Left hindlimb (tissue), 1 donor: ENCODE measurements at regions not wholly inside any gene's neighbourhood (a gene's known extent, or its start where the extent isn't known, plus 50 kb on each side); places are given as distances from the start of the nearest gene placed in this dataset.

Experiments used
- DNase-seq: peaks from one replicate; pipeline ENCODE4 v3.0.0-alpha.2; 2018

GRCh38 chr11:91800208-91800914 is 424.3 kb upstream of the FAT3 start:
- no peak for DNase-seq

DNA sequence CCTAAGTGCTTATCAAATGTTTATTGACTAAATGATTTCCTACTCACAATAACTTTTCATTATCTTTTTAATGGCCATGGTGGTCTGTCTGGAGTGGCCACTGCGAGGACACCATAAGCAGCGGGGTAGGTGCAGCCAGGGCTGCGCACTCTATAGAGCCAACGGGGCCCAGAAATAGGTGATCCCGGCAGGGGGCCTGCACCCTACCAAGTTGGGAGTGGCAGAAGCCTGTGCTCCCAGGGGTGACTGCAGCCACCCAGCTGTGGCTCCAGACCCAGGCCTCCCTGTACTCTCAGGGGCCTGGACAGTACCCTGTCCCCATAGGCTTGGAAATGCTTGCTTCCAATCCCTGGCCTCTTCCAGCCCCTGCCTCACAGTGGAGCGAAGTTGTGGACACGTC is 426.4 kb upstream of the FAT3 start:
- no peak for DNase-seq

DNA sequence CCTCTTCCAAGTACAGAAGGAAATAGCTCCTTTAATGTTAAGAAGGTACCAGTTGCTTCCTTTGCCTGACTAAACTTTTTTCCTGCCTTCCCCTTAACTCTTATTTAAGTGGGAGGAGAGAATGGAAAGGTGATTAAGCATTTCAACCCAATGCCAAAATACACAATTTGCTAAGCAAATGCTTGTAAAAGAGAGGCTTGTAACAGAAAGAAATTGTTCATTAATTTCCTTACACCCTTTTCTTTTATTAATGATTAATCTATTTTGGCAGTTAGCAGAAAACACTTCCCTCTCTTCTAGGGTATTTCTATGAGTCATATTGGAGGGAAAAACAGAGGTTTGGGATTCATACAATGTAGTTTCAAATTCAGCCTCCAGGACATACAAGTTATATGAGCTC is 427.6 kb upstream of the FAT3 start:
- no peak for DNase-seq

DNA sequence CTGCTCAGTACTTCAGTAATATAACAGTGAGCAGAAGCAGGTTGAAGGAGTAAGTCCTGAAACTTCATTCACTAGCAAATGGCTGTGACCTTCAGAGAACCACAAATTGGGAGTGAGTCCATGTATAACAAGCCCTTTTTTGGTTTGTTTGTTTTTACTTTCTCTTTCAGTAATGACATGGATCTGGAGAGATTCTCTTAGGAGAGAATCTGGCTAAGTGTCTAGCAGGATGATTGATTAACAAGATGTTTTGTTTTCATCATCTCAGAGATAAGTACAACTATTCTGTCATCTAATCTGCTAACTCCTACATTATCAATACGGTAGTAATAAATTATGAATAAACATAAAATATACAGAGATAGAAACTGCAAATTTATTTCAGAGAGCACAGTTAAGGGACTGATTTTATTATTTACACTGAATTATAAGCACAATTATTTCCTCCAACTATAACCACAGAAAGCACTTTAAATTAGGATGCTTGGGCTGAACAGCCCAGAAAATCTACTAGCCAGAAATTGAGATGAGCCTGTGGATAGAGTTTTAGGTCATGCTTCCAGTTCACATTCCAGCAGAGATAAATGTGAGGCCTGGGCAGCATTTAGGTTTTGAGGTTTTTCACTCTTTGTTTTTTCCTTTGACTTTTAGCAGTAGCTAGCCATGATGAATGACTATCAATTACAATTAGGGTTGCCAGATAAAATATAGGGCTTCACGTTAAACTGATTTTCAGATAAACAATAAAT is 429.3 kb upstream of the FAT3 start:
- DNase-seq = no peak

DNA sequence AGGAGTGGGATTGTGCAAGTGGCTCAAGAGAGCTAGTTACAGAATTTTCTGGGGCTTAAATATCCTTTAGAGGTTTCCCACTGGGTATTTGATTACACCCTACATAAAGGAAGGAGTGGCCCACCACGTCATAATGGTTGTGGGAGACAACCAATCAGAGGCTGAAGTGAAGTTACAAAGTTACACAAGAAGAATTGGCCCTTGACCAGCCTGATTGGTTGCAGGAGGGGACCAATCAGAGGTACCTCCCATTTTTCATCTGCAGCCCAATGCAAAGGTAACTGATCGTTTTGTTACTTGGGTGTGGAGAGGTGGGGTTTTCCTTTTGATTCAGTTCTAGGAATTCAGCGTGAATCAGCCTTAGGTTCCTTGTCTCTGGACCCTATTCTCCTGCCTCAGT is 430.5 kb upstream of the FAT3 start:
- DNase-seq = no peak

DNA sequence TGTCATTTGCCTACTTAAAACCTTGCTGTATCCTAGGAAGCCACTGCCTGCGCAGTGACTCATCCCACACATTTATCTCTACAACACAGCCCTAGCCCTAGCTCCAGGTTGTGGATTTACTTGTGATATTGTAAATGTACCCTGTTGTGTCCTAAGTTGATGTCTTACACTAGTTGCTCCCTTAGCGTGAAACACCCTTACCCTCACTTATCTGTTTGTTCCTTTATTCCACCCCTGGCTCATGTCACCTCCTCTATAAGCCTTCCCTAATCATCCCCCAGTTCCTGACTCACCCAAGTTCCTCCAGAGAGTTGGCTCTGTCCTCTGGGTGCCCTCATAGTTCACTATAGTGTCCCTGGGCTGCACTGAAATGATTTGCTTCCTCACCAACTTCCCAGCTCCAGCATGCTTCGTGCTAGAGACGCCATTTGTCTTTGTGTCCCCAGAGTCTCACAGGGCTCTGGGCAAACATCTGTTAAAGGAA is 431.8 kb upstream of the FAT3 start:
- DNase-seq = no peak

DNA sequence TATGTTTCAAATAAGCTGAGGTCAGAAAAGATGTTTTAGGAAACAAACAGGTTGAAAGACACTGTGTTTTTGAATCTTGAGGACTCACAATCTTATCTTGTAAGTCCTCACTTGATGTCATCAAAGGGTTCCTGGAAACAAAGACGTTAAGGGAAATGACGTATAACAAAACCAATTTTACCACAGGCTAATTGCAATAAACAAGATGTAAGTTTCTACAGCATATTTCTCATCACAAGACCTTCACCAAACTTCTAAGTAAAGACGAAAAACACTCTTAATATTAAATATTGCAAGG is 433.5 kb upstream of the FAT3 start:
- DNase-seq = no peak

DNA sequence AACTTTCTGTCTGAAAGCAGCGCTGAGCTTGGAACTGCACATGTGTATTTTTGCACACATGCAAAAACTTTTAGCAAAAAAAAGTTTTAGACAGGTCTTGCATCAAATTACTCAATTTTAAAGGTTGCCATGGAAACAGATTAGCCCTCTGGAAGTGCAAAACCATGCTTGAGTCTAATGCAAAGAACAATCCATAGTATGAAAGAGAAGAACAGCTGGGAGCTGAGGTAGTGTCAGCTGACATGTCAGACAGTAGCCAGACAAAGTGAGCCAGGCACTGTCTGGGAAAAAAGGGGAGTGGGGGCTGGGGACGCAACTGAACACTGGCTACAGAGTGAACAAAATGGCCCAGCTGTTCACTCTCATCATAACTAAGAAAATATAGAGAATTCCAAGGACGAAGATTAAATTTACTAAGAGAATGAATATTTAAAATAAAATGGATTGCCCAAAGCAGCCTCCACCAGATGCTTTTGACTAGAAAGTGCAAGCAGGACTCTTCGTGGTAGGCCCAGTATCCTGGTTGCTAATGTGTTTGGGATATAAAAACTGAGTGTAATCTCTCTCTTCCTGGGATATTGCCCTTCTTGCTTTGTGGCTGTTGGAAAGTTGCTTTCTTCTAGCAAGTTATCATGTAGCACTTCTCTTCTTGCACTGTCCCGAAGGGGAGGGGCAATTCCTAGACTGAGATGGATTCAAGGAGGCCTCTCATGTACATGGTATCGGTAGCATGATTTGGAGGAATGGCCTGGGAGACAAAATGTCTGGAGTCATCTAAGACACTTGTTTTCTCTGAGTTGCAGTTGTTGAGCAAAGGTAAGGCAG is 434.1 kb upstream of the FAT3 start:
- peak; percentile 69 for DNase-seq

GRCh38 chr11:91788764-91789163 is 435.9 kb upstream of the FAT3 start:
- DNase-seq = no peak

- DNase-seq = no peak
These were observed 438.5 kb upstream of the FAT3 start for GRCh38 chr11:91786097-91786496.

- DNase-seq = no peak
These were observed 441.4 kb upstream of the FAT3 start for GRCh38 chr11:91783173-91783572.

DNA sequence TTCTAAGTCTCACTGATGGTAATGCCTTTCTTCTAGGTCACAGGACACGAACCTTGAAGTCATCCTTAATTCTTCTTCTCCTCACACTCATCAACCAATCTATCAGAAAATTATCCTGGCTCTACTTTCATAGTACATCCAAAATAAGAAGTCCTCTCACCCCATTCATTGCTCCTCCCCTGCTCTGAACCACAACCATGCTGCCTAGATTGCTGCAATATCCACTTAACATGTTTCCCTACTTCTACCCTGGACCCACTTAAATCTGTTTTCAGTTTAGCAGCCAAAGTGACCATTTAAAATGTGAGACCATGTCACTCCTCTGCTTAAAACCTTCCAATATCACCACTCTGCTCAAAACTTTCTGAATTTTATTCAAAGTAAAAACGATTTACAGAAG is 445.9 kb upstream of the FAT3 start:
- no peak for DNase-seq

DNA sequence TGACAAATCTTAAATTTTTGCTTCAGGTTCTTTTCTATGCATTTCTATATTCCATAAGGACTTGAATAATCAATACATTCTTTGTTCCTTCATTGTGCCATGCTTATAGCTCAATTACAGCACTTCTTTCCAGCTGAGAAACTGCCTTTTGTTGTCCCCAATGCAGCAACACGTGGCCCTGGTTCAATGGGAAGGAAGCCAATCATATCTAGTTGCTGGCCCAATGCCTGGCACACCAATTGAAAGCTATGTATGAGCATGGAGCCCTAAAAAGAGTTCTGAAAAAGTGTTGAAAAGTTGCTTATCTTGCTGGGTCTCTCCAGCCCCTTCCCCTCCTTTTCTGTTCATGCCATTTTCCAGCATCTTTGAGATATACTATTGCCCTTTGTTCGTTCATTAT is 448.0 kb upstream of the FAT3 start:
- DNase-seq = no peak

GRCh38 chr11:91773090-91773489 is 451.5 kb upstream of the FAT3 start:
- DNase-seq = no peak

GRCh38 chr11:91771961-91772360 is 452.7 kb upstream of the FAT3 start:
- DNase-seq = no peak

DNA sequence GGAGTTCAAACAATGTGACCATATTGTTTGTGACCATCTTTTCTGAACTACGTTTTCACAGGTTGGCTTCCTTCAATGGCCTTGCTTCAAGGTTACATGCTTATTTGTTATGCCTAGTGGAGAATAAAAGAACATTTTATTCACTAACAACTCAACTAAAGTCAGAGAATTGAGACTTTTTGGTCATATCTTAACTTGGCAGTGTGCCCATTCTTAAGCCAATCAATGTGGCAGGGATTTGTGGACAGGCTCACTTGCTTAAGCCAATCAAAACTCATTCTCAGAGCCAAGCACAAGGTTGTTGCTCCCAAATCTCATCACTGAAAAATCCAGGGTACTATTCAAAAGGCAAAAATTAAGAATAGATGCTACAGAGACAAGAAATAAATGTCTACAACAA is 455.8 kb upstream of the FAT3 start:
- DNase-seq = no peak

GRCh38 chr11:91763331-91763730 is 461.3 kb upstream of the FAT3 start:
- no peak for DNase-seq

DNA sequence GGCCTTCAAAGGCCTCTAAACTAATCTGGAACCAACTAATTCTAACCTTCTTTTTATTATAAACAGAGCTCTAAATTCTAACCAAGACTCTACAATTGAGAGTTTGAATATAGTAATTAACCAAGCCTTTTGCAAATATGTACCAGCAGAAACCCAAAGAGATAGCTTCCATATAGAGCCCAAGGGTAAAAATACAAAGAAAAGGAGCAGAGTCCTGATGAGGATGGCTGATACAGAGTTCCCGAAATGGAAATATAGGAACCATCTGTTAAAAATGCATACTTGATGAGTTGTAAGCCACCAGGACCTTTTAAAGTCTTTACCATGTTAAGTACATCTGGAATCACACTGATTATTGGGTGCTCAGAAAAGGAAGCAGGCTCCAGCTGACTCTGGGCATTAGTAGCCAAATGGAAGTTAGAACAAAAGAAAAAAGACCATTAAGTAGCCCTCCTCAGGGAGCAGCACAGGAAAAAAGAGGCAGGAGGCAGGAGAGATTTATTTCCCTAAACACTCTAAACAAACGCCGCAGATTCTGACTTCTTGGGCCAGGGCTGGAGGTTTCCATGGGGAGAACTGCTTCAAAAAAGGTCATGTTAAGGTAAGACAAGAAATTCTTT is 463.1 kb upstream of the FAT3 start:
- no peak for DNase-seq

- DNase-seq = no peak
These were observed 467.7 kb upstream of the FAT3 start for GRCh38 chr11:91756829-91757480.

DNA sequence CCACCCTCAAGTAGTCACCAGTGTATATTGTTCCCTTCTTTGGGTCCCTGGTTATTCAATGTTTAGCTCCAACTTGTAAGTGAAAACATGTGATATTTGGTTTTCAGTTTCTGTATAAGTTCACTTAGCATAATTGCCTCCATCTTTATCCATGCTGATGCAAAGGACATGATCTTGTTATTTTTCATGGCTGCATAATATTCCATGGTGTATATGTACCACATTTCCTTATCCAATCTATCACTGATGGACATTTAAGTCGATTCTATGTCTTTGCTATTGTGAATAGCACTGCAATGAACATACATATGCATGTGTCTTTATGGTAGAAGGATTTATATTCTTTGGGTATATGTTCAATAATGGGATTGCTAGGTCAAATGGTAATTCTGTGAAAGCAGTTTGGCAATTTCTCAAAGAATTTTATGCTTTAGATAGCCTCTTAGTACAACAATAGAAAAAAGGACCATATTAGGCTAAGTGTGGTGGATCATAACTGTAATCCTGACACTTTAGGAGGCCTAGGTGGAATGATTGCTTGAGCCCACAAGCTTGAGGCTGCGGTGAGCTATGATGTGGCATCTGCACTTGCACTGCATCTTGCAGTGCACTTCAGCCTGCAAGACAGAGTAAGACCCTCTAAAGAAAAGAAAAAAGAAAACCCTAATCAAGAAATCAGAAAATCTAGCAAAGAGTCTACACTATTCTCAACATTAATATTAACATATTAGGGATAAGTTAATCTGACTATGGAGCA is 468.5 kb upstream of the FAT3 start:
- DNase-seq = no peak

- no peak for DNase-seq
These were observed 469.1 kb upstream of the FAT3 start for GRCh38 chr11:91755526-91755925.

DNA sequence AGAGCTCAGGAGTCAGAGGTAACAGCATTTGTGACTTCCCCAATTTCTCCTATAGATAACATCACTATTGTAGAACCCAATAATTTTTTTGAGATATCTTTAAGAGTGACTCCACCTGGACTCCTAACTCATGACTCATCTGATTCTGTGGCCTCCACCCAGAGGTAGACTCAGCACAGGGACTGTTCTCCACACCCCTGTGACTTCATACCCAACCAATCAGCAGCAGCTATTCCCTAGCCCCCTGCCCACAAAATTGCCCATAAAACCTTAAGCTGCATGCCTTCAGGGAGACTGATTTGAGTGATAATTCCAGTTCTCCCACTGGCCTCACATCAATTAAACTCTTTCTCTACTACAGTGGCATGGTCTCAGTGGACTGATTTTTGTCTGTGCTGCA is 475.4 kb upstream of the FAT3 start:
- DNase-seq = no peak
